Duodenal mucosa (tissue), 2 donors: ENCODE measurements at regions not wholly inside any gene's neighbourhood (a gene's known extent, or its start where the extent isn't known, plus 50 kb on each side); places are given as distances from the start of the nearest gene placed in this dataset.

Experiments
- H3K27ac ChIP-seq: one replicate; pipeline ENCODE4 v1.7.0; 2013; ENCODE audit warnings: low read depth, low read length
- H3K27me3 ChIP-seq, 2 donors: one replicate each; pipeline ENCODE4 v1.7.0; 2013; ENCODE audit warnings: low read length in 2 of 2, control low read depth in 1 of 2; ENCODE audit not compliant: insufficient read depth in 2 of 2, control insufficient read depth in 1 of 2
- H3K36me3 ChIP-seq, 2 donors: one replicate each; pipeline ENCODE4 v1.7.0; 2013; ENCODE audit warnings: low read length in 2 of 2, control low read depth in 1 of 2; ENCODE audit not compliant: insufficient read depth in 2 of 2, control insufficient read depth in 1 of 2
- H3K4me1 ChIP-seq, 2 donors: one replicate each; pipeline ENCODE4 v1.7.0; 2013; ENCODE audit warnings: low read length in 2 of 2, control low read depth in 1 of 2; ENCODE audit not compliant: insufficient read depth in 2 of 2, control insufficient read depth in 1 of 2
- H3K4me3 ChIP-seq, 2 donors: one replicate each; pipeline ENCODE4 v1.7.0; 2013; ENCODE audit warnings: low read length in 2 of 2, low read depth in 1 of 2
- H3K9ac ChIP-seq, 2 donors: one replicate each; pipeline ENCODE4 v1.7.0; 2013; ENCODE audit warnings: low read length in 2 of 2, low read depth in 1 of 2
- H3K9me3 ChIP-seq, 2 donors: one replicate each; pipeline ENCODE4 v1.7.0; 2013; ENCODE audit warnings: low read length in 2 of 2, control low read depth in 1 of 2; ENCODE audit not compliant: control insufficient read depth in 1 of 2

GRCh38 chr3:20912406-20912805, 726.4 kb upstream of the SGO1 start:
- Histone ChIP-seq H3K9ac (no peak overlapping the region), H3K36me3 (no peaks in the 10 kb centered on the region), H3K27me3 (no peaks in the 10 kb centered on the region), H3K9me3 (no peaks in the 10 kb centered on the region), H3K27ac (no peak overlapping the region), H3K4me3 (no peak overlapping the region), H3K4me1 (no peaks in the 10 kb centered on the region)

DNA sequence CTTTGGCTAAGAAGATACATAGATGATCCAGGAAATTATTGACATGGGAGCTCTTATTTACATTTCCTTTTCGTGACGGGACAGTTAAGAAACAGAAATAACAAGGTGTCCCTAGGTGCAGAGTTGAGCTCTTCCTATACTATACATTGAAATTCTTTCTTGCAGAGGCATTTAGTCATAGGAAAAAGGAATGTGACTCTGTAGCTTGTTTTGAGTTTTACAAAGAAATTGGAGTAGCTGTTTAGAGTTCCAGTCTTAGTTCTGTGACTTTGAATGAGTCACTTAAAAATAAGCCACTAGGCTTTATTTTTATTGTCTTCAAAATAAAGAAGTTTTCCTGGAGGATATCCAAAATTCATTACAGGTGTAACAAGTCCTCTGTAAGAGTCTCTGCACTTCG, 723.5 kb upstream of the SGO1 start:
- H3K9me3 ChIP-seq, result no peaks in the 10 kb centered on the region
- H3K9ac ChIP-seq, result no peak overlapping the region
- H3K36me3 ChIP-seq, result no peaks in the 10 kb centered on the region
- no peaks in the 10 kb centered on the region for H3K4me1 ChIP-seq
- no peak overlapping the region for H3K27ac ChIP-seq
- H3K27me3 ChIP-seq, result no peaks in the 10 kb centered on the region
- no peak overlapping the region for H3K4me3 ChIP-seq

- H3K27ac ChIP-seq, result no peak overlapping the region
- H3K4me3 ChIP-seq, result no peak overlapping the region
- no peaks in the 10 kb centered on the region for H3K36me3 ChIP-seq
- peaks cover 0 to 3% of the 10 kb centered on the region in 2 donors for H3K9me3 ChIP-seq
- H3K4me1 ChIP-seq, result no peaks in the 10 kb centered on the region
- no peak overlapping the region for H3K9ac ChIP-seq
- no peaks in the 10 kb centered on the region for H3K27me3 ChIP-seq
These were observed 719.3 kb upstream of the SGO1 start for GRCh38 chr3:20905210-20905805.

DNA sequence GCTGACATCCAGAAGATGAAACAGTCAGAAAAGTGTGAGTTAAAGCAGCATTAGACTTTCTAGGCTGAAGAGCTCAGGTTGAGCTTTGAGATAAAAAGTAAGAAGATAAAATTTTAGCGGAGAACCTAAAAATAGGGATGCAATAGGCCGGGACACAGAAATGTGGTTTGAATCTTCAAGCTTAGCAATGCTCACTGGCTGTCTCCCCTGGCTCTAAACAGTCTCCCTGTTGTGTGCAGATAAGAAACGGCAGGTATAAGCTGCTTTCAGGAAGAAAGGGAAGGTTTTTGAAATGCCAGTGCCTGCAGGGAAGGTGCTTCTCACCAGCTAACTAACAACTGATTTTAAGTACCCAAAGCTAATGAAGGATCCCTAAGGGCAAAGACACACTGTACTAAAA, 718.7 kb upstream of the SGO1 start:
- H3K36me3 ChIP-seq, result no peaks in the 10 kb centered on the region
- H3K4me1 ChIP-seq, result no peaks in the 10 kb centered on the region
- no peak overlapping the region for H3K9ac ChIP-seq
- H3K27me3 ChIP-seq, result no peaks in the 10 kb centered on the region
- H3K4me3 ChIP-seq, result no peak overlapping the region
- H3K9me3 ChIP-seq, result peaks cover 0 to 3% of the 10 kb centered on the region in 2 donors
- H3K27ac ChIP-seq, result no peak overlapping the region

DNA sequence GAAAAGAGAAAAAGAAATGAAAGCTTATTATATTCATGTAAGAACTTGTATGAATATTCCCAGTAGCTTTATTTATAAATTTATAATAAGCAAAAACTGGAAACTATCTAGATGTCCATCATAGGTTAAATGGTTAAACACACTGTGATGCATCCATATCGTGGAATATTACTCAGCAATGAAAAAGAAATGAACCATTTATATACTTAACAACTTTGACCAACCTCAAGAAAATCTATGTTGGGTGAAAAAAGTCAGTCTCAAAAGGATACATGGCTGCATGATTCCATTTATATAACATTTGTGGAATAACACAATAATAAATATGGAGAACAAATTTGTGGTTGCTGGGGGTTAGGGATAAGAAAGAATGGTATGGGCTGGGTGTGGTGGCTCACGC, 713.0 kb upstream of the SGO1 start:
- H3K4me3 ChIP-seq, result no peak overlapping the region
- no peak overlapping the region for H3K9ac ChIP-seq
- H3K9me3 ChIP-seq, result peaks cover 2 to 3% of the 10 kb centered on the region in 2 donors
- H3K27ac ChIP-seq, result no peak overlapping the region
- H3K36me3 ChIP-seq, result no peaks in the 10 kb centered on the region
- no peaks in the 10 kb centered on the region for H3K27me3 ChIP-seq
- no peaks in the 10 kb centered on the region for H3K4me1 ChIP-seq

- Histone ChIP-seq H3K27me3 (no peaks in the 10 kb centered on the region), H3K9me3 (no peaks in the 10 kb centered on the region), H3K36me3 (no peaks in the 10 kb centered on the region), H3K4me3 (no peak overlapping the region), H3K9ac (no peak overlapping the region), H3K4me1 (no peaks in the 10 kb centered on the region), H3K27ac (no peak overlapping the region)
These were observed 704.1 kb upstream of the SGO1 start for GRCh38 chr3:20890111-20890519.

DNA sequence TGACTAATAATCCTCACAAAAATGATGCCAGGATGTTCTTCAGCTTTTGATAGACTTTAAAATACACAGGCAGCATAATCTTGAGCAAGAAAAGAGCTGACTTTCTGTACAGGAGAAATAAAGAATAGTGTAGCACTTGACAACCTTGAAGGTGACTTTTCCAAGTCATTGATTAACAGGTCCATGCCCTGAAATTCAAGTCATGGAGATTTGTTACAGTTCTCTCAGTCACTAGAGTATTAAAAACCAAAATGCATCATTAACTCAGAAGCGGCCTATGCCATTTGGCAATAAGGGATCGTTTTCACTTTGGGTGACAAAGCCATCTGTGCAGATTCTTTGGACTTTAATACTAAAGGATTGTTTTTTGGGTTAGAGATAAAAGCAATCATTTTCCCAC, 692.7 kb upstream of the SGO1 start:
- no peaks in the 10 kb centered on the region for H3K4me1 ChIP-seq
- no peaks in the 10 kb centered on the region for H3K36me3 ChIP-seq
- H3K27me3 ChIP-seq, result no peaks in the 10 kb centered on the region
- no peak overlapping the region for H3K4me3 ChIP-seq
- no peak overlapping the region for H3K27ac ChIP-seq
- H3K9me3 ChIP-seq, result peaks cover 0 to 3% of the 10 kb centered on the region in 2 donors
- no peak overlapping the region for H3K9ac ChIP-seq

DNA sequence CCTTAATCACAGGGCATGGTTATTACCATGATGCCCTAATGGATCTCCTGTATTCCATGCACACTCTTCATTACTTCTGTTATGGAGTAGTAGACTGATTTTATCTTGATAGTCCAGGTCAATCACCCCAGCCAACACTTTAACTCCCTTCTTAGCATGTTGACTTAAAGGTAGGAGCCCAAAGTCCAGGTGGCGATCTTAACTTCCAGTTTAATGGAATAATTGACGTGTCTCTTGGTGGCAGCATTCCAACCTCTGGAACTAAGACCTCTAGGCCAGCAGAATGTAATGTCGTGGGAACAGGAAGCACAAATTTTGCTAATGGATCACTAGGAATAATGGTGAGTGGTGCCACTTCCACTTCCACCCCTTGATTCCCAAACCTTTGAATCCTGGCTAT, 687.2 kb upstream of the SGO1 start:
- no peak overlapping the region for H3K4me3 ChIP-seq
- no peaks in the 10 kb centered on the region for H3K36me3 ChIP-seq
- no peak overlapping the region for H3K9ac ChIP-seq
- H3K4me1 ChIP-seq, result no peaks in the 10 kb centered on the region
- H3K27me3 ChIP-seq, result no peaks in the 10 kb centered on the region
- no peak overlapping the region for H3K27ac ChIP-seq
- H3K9me3 ChIP-seq, result peaks cover 0 to 3% of the 10 kb centered on the region in 2 donors

DNA sequence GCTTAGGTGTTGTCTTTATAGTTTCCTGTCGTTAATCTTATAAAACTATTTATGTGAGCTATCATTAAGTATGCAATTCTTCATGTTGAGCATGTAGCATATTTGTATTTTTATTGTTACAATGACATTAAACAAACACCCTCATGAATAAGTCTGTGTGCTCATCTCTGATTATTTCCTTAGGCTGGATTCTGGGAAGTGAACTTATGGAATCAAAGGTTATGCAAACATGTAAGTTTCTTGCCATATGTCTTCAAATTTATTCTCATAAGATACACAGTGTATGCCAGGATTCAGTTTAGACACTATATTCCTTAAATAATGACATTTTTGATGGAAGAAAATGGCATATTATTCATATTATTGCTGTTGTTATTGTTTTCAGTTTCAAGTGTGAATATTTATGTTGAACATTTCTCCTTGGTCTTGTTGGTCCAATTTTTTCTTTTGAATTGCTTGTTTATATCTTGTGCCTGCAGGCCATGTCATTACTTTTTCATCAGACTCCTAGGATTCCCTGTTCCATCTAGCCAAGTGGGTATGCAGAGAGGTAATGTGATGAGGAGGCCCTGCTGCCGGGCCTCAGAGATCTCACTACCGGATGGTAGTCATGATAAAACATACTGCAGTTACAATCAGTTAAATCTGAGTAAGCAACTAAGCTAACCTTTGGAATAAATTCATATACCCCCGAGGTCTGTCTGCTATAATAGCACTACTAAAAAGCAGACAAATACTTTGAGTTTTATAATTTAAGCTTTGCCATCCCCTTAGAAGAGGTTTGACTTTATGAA, 684.3 kb upstream of the SGO1 start:
- Histone ChIP-seq H3K9ac (no peak overlapping the region), H3K9me3 (no peaks in the 10 kb centered on the region), H3K4me1 (no peaks in the 10 kb centered on the region), H3K27ac (no peak overlapping the region), H3K36me3 (no peaks in the 10 kb centered on the region), H3K4me3 (no peak overlapping the region), H3K27me3 (no peaks in the 10 kb centered on the region)

DNA sequence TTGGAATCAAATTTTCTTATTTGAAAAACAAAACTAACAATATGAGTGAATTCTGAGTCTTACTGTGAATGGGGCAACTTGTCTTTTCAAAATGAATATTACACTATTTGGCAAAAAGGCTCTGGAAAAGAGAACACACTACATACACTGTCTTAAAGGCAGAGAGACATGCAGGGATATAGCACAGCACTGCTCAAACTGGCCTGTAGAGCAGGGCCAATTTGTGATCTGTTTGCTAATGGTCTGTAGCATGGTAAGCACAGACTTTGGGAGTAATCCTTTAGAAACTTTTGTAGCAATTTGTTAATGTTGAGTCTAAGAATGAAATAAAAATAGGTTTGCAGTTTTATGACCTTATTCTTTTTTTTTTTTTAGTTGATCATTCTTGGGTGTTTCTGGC, 679.8 kb upstream of the SGO1 start:
- Histone ChIP-seq H3K27ac (no peak overlapping the region), H3K36me3 (no peaks in the 10 kb centered on the region), H3K4me3 (no peak overlapping the region), H3K27me3 (no peaks in the 10 kb centered on the region), H3K9ac (no peak overlapping the region), H3K4me1 (no peaks in the 10 kb centered on the region), H3K9me3 (no peaks in the 10 kb centered on the region)
